ENCODE measurements at regions not wholly inside any gene's neighbourhood (a gene's known extent, or its start where the extent isn't known, plus 50 kb on each side); places are given as distances from the start of the nearest gene placed in this dataset.
A peak's percentile ranks its signal among the peaks of the same experiment; 100 is the strongest.

GRCh38 chr6:160930547-160931377 is 60.8 kb upstream of the MAP3K4 start (continued):
- no peak; the same call in 1 of the 2 replicates for TF ChIP-seq THRA (CRISPR knock-in tag; IDR thresholded peaks at IDR 0.05; ENCODE audit: borderline replicate concordance)
- TF ChIP-seq ZNF280D (CRISPR knock-in tag; IDR thresholded peaks at IDR 0.05), result no peak
- TF ChIP-seq RORA (CRISPR knock-in tag; IDR thresholded peaks at IDR 0.05), result no peak
- TF ChIP-seq ZNF274 (CRISPR knock-in tag; IDR thresholded peaks at IDR 0.05), result peak; percentile 27; the same call in 1 of the 2 replicates
- no peak for TF ChIP-seq ZKSCAN5 (CRISPR knock-in tag; IDR thresholded peaks at IDR 0.05)
- no peak for TF ChIP-seq RBAK (CRISPR knock-in tag; IDR thresholded peaks at IDR 0.05)
- TF ChIP-seq STAG1 (CRISPR knock-in tag; IDR thresholded peaks at IDR 0.05), result peak; percentile 96
- no peak for TF ChIP-seq FLYWCH1 (CRISPR knock-in tag; IDR thresholded peaks at IDR 0.05)
- no peak for TF ChIP-seq NR2F1 (CRISPR knock-in tag; IDR thresholded peaks at IDR 0.05)
- no peak for TF ChIP-seq MZF1 (CRISPR knock-in tag; IDR thresholded peaks at IDR 0.05; ENCODE audit: borderline replicate concordance)
- TF ChIP-seq, protein P1, sequence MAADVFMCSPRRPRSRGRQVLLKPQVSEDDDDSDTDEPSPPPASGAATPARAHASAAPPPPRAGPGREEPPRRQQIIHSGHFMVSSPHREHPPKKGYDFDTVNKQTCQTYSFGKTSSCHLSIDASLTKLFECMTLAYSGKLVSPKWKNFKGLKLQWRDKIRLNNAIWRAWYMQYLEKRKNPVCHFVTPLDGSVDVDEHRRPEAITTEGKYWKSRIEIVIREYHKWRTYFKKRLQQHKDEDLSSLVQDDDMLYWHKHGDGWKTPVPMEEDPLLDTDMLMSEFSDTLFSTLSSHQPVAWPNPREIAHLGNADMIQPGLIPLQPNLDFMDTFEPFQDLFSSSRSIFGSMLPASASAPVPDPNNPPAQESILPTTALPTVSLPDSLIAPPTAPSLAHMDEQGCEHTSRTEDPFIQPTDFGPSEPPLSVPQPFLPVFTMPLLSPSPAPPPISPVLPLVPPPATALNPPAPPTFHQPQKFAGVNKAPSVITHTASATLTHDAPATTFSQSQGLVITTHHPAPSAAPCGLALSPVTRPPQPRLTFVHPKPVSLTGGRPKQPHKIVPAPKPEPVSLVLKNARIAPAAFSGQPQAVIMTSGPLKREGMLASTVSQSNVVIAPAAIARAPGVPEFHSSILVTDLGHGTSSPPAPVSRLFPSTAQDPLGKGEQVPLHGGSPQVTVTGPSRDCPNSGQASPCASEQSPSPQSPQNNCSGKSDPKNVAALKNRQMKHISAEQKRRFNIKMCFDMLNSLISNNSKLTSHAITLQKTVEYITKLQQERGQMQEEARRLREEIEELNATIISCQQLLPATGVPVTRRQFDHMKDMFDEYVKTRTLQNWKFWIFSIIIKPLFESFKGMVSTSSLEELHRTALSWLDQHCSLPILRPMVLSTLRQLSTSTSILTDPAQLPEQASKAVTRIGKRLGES (CRISPR knock-in tag; IDR thresholded peaks at IDR 0.05; ENCODE audit: borderline replicate concordance), result no peak
- TF ChIP-seq, protein P2, sequence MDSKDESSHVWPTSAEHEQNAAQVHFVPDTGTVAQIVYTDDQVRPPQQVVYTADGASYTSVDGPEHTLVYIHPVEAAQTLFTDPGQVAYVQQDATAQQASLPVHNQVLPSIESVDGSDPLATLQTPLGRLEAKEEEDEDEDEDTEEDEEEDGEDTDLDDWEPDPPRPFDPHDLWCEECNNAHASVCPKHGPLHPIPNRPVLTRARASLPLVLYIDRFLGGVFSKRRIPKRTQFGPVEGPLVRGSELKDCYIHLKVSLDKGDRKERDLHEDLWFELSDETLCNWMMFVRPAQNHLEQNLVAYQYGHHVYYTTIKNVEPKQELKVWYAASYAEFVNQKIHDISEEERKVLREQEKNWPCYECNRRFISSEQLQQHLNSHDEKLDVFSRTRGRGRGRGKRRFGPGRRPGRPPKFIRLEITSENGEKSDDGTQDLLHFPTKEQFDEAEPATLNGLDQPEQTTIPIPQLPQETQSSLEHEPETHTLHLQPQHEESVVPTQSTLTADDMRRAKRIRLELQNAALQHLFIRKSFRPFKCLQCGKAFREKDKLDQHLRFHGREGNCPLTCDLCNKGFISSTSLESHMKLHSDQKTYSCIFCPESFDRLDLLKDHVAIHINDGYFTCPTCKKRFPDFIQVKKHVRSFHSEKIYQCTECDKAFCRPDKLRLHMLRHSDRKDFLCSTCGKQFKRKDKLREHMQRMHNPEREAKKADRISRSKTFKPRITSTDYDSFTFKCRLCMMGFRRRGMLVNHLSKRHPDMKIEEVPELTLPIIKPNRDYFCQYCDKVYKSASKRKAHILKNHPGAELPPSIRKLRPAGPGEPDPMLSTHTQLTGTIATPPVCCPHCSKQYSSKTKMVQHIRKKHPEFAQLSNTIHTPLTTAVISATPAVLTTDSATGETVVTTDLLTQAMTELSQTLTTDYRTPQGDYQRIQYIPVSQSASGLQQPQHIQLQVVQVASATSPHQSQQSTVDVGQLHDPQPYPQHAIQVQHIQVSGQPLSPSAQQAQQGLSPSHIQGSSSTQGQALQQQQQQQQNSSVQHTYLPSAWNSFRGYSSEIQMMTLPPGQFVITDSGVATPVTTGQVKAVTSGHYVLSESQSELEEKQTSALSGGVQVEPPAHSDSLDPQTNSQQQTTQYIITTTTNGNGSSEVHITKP (CRISPR knock-in tag; IDR thresholded peaks at IDR 0.05; ENCODE audit: low read depth), result no peak
- TF ChIP-seq TGIF2 (CRISPR knock-in tag; IDR thresholded peaks at IDR 0.05), result no peak
- no peak for TF ChIP-seq DMAP1 (CRISPR knock-in tag; IDR thresholded peaks at IDR 0.05)
- peak; percentile 38 for TF ChIP-seq YY1 (IDR thresholded peaks at IDR 0.05; ENCODE audit: insufficient read depth, insufficient replicate concordance, low read depth, low read length)
- no peak for TF ChIP-seq RAD51 (IDR thresholded peaks at IDR 0.05; ENCODE audit: borderline replicate concordance)
- TF ChIP-seq ZNF674 (CRISPR knock-in tag; IDR thresholded peaks at IDR 0.05; ENCODE audit: low read depth), result no peak
- no peak for TF ChIP-seq CC2D1A (CRISPR knock-in tag; IDR thresholded peaks at IDR 0.05)

All from HepG2 (cell line).